Caco-2 (cell line): ENCODE measurements at regions not wholly inside any gene's neighbourhood (a gene's known extent, or its start where the extent isn't known, plus 50 kb on each side); places are given as distances from the start of the nearest gene placed in this dataset.
A peak's percentile ranks its signal among the peaks of the same experiment; 100 is the strongest.

Source experiments
- BruUV-seq: library from RNA; stranded (reverse); fragments of 400-500 nt; replicated peaks from 2 replicates; lab custom pipeline; 2021; lab: Mats Ljungman, UMichigan
- CTCF ChIA-PET: fragments of 300-600 bp; sonication (Branson Sonifier 250); formaldehyde crosslinking; loops from one replicate; lab custom pipeline; 2022; ENCODE audit warnings: antibody characterized with exemption; lab: Charles Lee
- POLR2A ChIA-PET: fragments of 300-600 bp; sonication (Branson Sonifier 250); formaldehyde crosslinking; loops from one replicate; lab custom pipeline; 2022; ENCODE audit warnings: antibody characterized with exemption; lab: Charles Lee
- DNase-seq, 2 experiments: peaks; one replicate each; pipeline versions ENCODE4 v3.0.0 to v3.0.0-alpha.2; 2020 to 2022
- H3K27me3 ChIP-seq: replicated peaks from 2 replicates; pipeline ENCODE4 v1.6.0; 2011; ENCODE audit warnings: low read length; ENCODE audit not compliant: control insufficient read depth, insufficient read depth
- H3K36me3 ChIP-seq: 2 replicates; pipeline ENCODE4 v1.5.1; 2011; ENCODE audit warnings: low read length; ENCODE audit not compliant: control insufficient read depth, insufficient read depth
- H3K4me1 ChIP-seq: fragments of 250-450 bp; sonication (Bioruptor Pico); 2 replicates; pipeline ENCODE4 v1.5.1; 2020; ENCODE audit warnings: mild to moderate bottlenecking
- H3K4me3 ChIP-seq: 2 replicates; pipeline ENCODE4 v1.5.1; 2011; ENCODE audit warnings: low read depth, mild to moderate bottlenecking, control low read depth, low read length
- H3K9me3 ChIP-seq: fragments of 250-450 bp; sonication (Bioruptor Pico); 2 replicates; pipeline ENCODE4 v1.5.1; 2020; ENCODE audit warnings: mild to moderate bottlenecking, moderate library complexity
- H3K27ac Mint-ChIP-seq: one replicate; pipeline ENCODE4 v1.8.0; 2022; ENCODE audit warnings: mixed read lengths; ENCODE audit not compliant: unreplicated experiment
- H3K27me3 Mint-ChIP-seq: one replicate; pipeline ENCODE4 v1.8.0; 2022; ENCODE audit warnings: mixed read lengths; ENCODE audit not compliant: insufficient read depth, unreplicated experiment
- H3K36me3 Mint-ChIP-seq: one replicate; pipeline ENCODE4 v1.8.0; 2022; ENCODE audit warnings: mild to moderate bottlenecking, mixed read lengths; ENCODE audit not compliant: insufficient read depth, unreplicated experiment
- H3K4me1 Mint-ChIP-seq: one replicate; pipeline ENCODE4 v1.8.0; 2022; ENCODE audit warnings: low read depth, mixed read lengths; ENCODE audit not compliant: unreplicated experiment
- H3K4me3 Mint-ChIP-seq: one replicate; pipeline ENCODE4 v1.8.0; 2022; ENCODE audit warnings: mild to moderate bottlenecking, moderate library complexity, mixed read lengths; ENCODE audit not compliant: unreplicated experiment
- H3K9me3 Mint-ChIP-seq: one replicate; pipeline ENCODE4 v1.8.0; 2022; ENCODE audit warnings: mixed read lengths; ENCODE audit not compliant: unreplicated experiment
- intact Hi-C: fragments of 100-400 bp; cut with micrococcal nuclease; formaldehyde crosslinking; loops from one replicate; pipeline ENCODE4 v1.10.0; 2022; ENCODE audit not compliant: unreplicated experiment
- TF ChIP-seq, protein P1 (sequence below), 2 experiments: fragments of 200-600 bp in 1 of 2; IDR thresholded peaks; 1 replicate in 1 of 2; 2 replicates in 1 of 2; pipeline versions ENCODE4 v1.5.1 to v1.8.0; 2011 to 2022; ENCODE audit warnings: antibody characterized with exemption in 1 of 2, control low read depth in 1 of 2, inconsistent platforms in 1 of 2, low read depth in 1 of 2, low read length in 1 of 2, mild to moderate bottlenecking in 1 of 2, moderate library complexity in 1 of 2; ENCODE audit not compliant: insufficient read depth in 1 of 2, severe bottlenecking in 1 of 2, unreplicated experiment in 1 of 2

DNA sequence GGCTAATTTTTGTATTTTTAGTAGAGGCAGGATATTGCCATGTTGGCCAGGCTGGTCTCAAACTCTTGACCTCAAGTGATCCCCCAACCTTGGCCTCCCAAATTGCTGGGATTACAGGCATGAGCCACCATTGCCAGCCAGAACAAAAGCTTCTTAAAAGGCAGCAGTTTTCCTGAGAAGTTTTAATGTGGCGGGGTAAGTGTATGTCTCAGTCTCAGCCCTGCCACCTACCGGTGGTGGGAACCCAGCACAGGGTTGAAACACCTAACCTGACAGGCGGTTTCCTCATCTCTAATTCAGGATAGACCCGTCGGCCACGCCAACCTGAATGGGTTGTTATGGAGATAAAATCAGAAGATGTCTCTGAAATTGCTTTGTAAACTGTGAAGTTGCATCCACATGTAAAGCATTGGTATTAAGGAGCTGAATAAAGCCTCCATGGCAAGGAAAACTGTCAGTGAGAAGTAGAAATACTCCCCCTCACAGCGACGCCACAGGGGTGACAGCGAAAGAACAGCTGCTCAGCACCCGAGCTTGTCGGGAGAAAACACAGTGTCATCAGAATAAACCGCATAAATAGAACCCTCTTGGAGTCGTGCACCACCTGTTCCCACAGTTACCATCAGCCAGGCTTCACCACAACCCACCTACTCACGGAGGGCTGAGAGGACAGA is 165.9 kb upstream of the NCAM1 start:
- BruUV-seq, result no TSS peak
- Histone ChIP-seq H3K4me3 (no peak overlapping the region), H3K9me3 (no peaks in the 10 kb centered on the region), H3K27me3 (peaks cover 2% of the 10 kb centered on the region), H3K36me3 (no peaks in the 10 kb centered on the region), H3K4me1 (no peaks in the 10 kb centered on the region)
- Mint-ChIP-seq H3K4me1 (no peaks in the 10 kb centered on the region), H3K9me3 (no peaks in the 10 kb centered on the region), H3K36me3 (no peaks in the 10 kb centered on the region), H3K27ac (no peak overlapping the region), H3K27me3 (peaks cover 19% of the 10 kb centered on the region), H3K4me3 (no peak overlapping the region)
- ChIA-PET CTCF (interaction anchor here (0.6 to 2.7 kb wide), 7 partner anchors 12 to 494 kb away, joined by 3 to 28 read pairs (median 3); no protein-coding TSS in a partner anchor), POLR2A (interaction anchor here (0.6 kb wide), 1 partner anchor 206 kb away, joined by 3 read pairs; no protein-coding TSS in a partner anchor)
- intact Hi-C loops, result loop anchor here (1.0 to 10.0 kb wide), 5 partner anchors 207 to 578 kb away; no protein-coding TSS in a partner anchor
- TF ChIP-seq, protein P1, sequence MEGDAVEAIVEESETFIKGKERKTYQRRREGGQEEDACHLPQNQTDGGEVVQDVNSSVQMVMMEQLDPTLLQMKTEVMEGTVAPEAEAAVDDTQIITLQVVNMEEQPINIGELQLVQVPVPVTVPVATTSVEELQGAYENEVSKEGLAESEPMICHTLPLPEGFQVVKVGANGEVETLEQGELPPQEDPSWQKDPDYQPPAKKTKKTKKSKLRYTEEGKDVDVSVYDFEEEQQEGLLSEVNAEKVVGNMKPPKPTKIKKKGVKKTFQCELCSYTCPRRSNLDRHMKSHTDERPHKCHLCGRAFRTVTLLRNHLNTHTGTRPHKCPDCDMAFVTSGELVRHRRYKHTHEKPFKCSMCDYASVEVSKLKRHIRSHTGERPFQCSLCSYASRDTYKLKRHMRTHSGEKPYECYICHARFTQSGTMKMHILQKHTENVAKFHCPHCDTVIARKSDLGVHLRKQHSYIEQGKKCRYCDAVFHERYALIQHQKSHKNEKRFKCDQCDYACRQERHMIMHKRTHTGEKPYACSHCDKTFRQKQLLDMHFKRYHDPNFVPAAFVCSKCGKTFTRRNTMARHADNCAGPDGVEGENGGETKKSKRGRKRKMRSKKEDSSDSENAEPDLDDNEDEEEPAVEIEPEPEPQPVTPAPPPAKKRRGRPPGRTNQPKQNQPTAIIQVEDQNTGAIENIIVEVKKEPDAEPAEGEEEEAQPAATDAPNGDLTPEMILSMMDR (IDR thresholded peaks at IDR 0.05; ENCODE audit: insufficient read depth in 1 of 2, low read depth in 1 of 2, low read length in 1 of 2, severe bottlenecking in 1 of 2, unreplicated experiment in 1 of 2), result peak; percentile 89
- DNase-seq, result peak; percentile 66 to 76

DNA sequence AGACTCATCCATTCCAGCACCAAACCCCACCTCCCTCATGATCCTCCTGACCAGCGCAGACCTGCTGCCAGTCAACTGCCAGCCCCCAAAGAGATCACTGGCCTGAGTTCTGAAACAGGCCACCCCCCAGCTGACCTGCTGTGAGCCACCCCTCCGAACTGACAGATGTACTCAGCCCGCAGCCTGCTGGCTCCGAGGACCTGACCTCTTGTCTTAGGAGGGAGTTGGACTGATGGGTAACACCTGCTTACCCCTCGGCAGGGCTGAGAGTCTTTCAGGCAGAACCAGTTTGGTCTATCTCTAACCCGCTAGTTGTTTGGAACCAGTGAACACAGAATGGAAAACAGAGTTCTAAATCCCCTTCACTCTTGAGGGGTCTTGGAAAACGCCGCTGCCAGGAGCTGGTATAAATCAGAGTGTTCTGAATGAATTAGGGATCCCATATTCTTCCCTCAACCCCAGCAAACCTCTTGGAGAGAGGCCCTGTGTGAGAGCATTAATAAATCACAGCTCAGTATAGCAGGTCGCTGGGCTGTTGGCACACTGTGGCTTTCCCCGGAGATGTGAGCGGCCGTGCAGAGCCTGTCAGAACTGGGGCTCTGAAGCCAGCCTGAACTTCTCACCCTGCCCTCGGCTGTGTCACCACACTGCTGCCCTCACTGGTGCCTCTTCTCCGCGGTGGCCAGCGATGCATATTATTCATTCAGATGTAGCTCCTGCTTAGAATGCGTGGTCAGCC is 165.1 kb upstream of the NCAM1 start:
- DNase-seq, result no peak
- intact Hi-C loops, result loop anchor here (1.0 to 10.0 kb wide), 5 partner anchors 208 to 579 kb away; no protein-coding TSS in a partner anchor
- Histone ChIP-seq H3K9me3 (no peaks in the 10 kb centered on the region), H3K36me3 (no peaks in the 10 kb centered on the region), H3K4me3 (no peak overlapping the region), H3K4me1 (no peaks in the 10 kb centered on the region), H3K27me3 (peaks cover 2% of the 10 kb centered on the region)
- H3K36me3 Mint-ChIP-seq, result no peaks in the 10 kb centered on the region
- no peak overlapping the region for H3K27ac Mint-ChIP-seq
- ChIA-PET POLR2A (interaction anchor here (0.5 kb wide), 1 partner anchor 636 kb away, joined by 4 read pairs; no protein-coding TSS in a partner anchor), CTCF (interaction anchor here (1.2 to 2.7 kb wide), 3 partner anchors 12 to 494 kb away, joined by 3 to 28 read pairs (median 5); no protein-coding TSS in a partner anchor)
- no TSS peak for BruUV-seq
- TF ChIP-seq, protein P1 (IDR thresholded peaks at IDR 0.05; ENCODE audit: insufficient read depth in 1 of 2, low read depth in 1 of 2, low read length in 1 of 2, severe bottlenecking in 1 of 2, unreplicated experiment in 1 of 2), result no peak
- no peaks in the 10 kb centered on the region for H3K9me3 Mint-ChIP-seq
- H3K4me1 Mint-ChIP-seq, result no peaks in the 10 kb centered on the region
- peaks cover 18% of the 10 kb centered on the region for H3K27me3 Mint-ChIP-seq
- H3K4me3 Mint-ChIP-seq, result no peak overlapping the region

DNA sequence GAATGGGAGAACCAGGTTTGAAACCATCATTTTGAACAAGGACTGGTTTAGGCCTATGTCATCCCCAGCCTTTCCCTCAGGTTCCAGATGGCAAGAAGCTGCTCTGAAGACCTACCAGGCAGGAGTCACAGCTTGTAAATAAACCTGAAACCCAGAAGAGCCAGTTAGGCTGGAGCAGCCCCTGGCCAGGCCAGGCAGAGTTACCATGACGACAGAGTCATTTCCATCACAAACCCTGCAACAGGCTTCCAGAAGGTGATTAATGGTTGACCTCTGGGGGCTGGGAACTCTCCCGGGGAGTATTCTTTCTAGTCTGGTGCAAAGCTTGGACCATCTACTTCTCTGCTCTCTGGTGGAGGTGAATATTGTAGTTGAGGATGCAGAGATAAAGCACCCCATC is 164.1 kb upstream of the NCAM1 start:
- no peaks in the 10 kb centered on the region for H3K9me3 Mint-ChIP-seq
- TF ChIP-seq, protein P1 (IDR thresholded peaks at IDR 0.05; ENCODE audit: insufficient read depth in 1 of 2, low read depth in 1 of 2, low read length in 1 of 2, severe bottlenecking in 1 of 2, unreplicated experiment in 1 of 2), result no peak
- CTCF ChIA-PET, result interaction anchor here (1.5 to 1.6 kb wide), 2 partner anchors 13 to 317 kb away, joined by 3 to 5 read pairs; no protein-coding TSS in a partner anchor
- DNase-seq, result no peak
- intact Hi-C loops, result loop anchor here (5.0 to 10.0 kb wide), 3 partner anchors 490 to 580 kb away; no protein-coding TSS in a partner anchor
- no peak overlapping the region for H3K4me3 Mint-ChIP-seq
- Histone ChIP-seq H3K36me3 (no peaks in the 10 kb centered on the region), H3K4me1 (no peaks in the 10 kb centered on the region), H3K27me3 (peaks cover 2% of the 10 kb centered on the region; the same call in 1 of the 2 replicates), H3K9me3 (no peaks in the 10 kb centered on the region), H3K4me3 (no peak overlapping the region)
- H3K36me3 Mint-ChIP-seq, result no peaks in the 10 kb centered on the region
- H3K4me1 Mint-ChIP-seq, result no peaks in the 10 kb centered on the region
- BruUV-seq, result no TSS peak
- H3K27me3 Mint-ChIP-seq, result peaks cover 14% of the 10 kb centered on the region
- no peak overlapping the region for H3K27ac Mint-ChIP-seq
- POLR2A ChIA-PET, result no interaction called here
